ENCODE measurements at regions not wholly inside any gene's neighbourhood (a gene's known extent, or its start where the extent isn't known, plus 50 kb on each side); places are given as distances from the start of the nearest gene placed in this dataset.

DNA sequence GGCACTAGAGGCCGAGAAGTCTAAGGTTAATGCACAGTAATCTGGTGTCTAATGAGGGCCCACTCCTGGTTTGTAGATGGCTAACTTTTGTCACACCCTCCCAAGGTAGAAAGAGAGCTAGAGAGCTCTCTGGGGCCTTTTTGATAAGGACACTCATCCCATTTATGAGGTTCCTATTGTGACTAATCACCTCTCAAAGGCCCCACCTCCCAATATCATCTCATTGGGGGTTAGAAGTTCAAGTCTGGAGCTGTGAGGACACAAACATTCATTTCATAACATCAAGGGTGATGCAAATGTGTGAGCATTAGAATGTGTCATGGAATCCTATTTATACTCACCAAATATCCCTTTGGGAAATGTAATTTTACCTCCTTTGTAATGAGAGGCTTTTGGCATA, 79.2 kb upstream of the SLC10A2 start:
- POLR2A ChIA-PET: no interaction called here
- CTCF ChIA-PET: no interaction called here
- no peaks in the 10 kb centered on the region for H3K27me3 ChIP-seq (ENCODE audit: control insufficient read depth, insufficient read depth, low read length)
- no peak overlapping the region for H3K4me3 ChIP-seq (ENCODE audit: low read depth, low read length)
- no peaks in the 10 kb centered on the region for H3K36me3 ChIP-seq (ENCODE audit: control insufficient read depth, insufficient read depth, low read length)
- TF ChIP-seq, protein P1, sequence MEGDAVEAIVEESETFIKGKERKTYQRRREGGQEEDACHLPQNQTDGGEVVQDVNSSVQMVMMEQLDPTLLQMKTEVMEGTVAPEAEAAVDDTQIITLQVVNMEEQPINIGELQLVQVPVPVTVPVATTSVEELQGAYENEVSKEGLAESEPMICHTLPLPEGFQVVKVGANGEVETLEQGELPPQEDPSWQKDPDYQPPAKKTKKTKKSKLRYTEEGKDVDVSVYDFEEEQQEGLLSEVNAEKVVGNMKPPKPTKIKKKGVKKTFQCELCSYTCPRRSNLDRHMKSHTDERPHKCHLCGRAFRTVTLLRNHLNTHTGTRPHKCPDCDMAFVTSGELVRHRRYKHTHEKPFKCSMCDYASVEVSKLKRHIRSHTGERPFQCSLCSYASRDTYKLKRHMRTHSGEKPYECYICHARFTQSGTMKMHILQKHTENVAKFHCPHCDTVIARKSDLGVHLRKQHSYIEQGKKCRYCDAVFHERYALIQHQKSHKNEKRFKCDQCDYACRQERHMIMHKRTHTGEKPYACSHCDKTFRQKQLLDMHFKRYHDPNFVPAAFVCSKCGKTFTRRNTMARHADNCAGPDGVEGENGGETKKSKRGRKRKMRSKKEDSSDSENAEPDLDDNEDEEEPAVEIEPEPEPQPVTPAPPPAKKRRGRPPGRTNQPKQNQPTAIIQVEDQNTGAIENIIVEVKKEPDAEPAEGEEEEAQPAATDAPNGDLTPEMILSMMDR (IDR thresholded peaks at IDR 0.05; ENCODE audit: insufficient read depth, low read depth, low read length): no peak
- no peak for DNase-seq (ENCODE audit: low read depth)

DNA sequence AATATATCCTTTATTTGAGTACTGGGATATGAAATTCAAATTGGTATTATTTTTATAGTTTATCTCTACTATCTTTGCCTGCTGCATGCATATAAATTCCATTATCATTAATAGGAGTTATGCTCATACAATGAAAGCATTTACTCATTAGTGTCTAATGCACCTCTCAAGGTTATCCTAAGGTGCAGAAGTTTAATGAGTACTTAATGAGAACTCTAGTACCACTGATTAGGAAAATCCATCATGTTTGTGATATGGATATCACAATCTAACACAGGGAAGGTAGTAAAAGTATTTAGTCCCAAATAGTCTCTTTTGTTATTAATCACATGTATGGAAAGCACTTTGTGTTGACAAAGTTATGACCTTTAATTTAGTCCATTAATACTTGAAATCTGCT, 77.2 kb upstream of the SLC10A2 start:
- ChIA-PET CTCF (no interaction called here), POLR2A (no interaction called here)
- H3K4me3 ChIP-seq (ENCODE audit: low read depth, low read length): no peak overlapping the region
- TF ChIP-seq, protein P1 (IDR thresholded peaks at IDR 0.05; ENCODE audit: insufficient read depth, low read depth, low read length): no peak
- no peaks in the 10 kb centered on the region for H3K36me3 ChIP-seq (ENCODE audit: control insufficient read depth, insufficient read depth, low read length)
- no peaks in the 10 kb centered on the region for H3K27me3 ChIP-seq (ENCODE audit: control insufficient read depth, insufficient read depth, low read length)
- DNase-seq (ENCODE audit: low read depth): no peak

DNA sequence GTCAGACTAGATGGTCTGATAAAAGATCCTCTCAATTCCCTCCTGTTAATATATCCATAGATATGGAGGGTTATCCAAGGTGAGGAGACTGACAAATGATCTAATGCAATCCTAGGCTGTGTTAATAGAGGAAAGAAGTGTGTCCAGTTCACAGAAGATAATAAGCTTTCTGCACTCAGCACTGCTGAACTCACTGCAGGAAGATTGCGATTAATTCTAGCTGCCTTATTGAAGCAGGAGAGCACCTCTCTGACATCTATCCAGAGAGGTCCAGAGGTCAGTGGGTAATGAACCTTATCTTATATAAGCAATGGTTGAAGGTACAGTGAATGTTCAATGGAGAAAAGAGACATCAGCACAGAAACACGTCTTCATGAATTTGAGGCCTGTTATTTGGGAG, 75.9 kb upstream of the SLC10A2 start:
- ChIA-PET CTCF (interaction anchor here (1.3 kb wide), 1 partner anchor 229 kb away, joined by 5 read pairs; no protein-coding TSS in a partner anchor), POLR2A (no interaction called here)
- H3K27me3 ChIP-seq (ENCODE audit: control insufficient read depth, insufficient read depth, low read length): no peaks in the 10 kb centered on the region
- no peaks in the 10 kb centered on the region for H3K36me3 ChIP-seq (ENCODE audit: control insufficient read depth, insufficient read depth, low read length)
- no peak overlapping the region for H3K4me3 ChIP-seq (ENCODE audit: low read depth, low read length)
- TF ChIP-seq, protein P1 (IDR thresholded peaks at IDR 0.05; ENCODE audit: insufficient read depth, low read depth, low read length): no peak
- no peak for DNase-seq (ENCODE audit: low read depth)

DNA sequence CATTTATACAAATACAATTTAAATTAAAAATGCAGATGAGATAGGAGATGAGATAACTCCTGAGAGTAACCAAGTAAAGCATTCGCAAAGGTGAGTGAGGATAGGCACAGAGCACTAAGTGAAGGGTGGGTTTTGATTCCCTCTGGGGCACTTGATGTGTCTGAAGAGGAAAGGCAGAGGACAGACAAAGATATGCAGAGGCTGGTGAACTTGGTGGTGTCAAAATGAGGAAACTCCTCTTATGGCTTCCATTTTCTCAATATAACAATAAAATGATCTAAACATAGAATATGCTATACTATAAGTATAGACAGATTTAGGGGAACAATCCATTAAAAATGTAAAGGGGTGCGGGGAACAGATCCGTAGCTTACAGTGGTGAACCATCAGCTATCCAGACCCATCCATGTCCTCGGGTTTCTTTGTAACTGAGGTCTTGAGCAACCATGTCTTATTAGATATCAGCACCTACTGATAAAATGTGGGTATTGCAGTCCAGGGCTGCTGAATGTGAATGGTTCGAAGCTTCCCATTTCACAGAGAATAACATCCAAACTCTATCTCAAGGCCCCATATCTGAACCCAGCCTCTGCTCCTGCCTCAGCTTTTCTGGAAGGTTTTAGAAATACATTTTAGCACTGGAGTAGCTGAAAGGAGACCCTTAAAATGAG, 73.9 kb upstream of the SLC10A2 start:
- H3K4me3 ChIP-seq (ENCODE audit: low read depth, low read length): no peak overlapping the region
- ChIA-PET POLR2A (no interaction called here), CTCF (interaction anchor here (0.6 to 1.7 kb wide), 19 partner anchors 9 to 270 kb away, joined by 3 to 56 read pairs (median 3); no protein-coding TSS in a partner anchor)
- H3K27me3 ChIP-seq (ENCODE audit: control insufficient read depth, insufficient read depth, low read length): no peaks in the 10 kb centered on the region
- H3K36me3 ChIP-seq (ENCODE audit: control insufficient read depth, insufficient read depth, low read length): no peaks in the 10 kb centered on the region
- peak; percentile 4 for DNase-seq (ENCODE audit: low read depth)
- TF ChIP-seq, protein P1 (IDR thresholded peaks at IDR 0.05; ENCODE audit: insufficient read depth, low read depth, low read length): peak; percentile 78

DNA sequence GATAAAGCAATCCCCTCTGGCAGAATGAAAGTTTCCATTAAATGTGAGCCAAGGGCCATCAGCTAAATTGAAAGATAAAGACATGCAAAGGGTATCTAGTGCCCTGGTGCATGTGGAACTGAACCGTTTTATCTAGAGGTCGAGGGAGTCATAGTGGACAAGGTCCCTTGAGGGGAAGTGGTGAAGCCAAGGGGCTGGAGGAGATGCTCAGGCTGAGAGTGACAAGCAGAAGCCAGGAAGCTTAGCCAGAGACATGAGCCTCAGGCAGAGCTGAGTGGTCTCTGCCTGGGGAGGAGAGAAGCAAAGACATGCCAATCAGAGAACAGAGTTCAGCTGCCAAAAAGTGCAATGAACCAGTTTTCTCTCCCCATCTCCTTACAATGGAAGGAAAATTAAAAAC, 68.1 kb upstream of the SLC10A2 start:
- POLR2A ChIA-PET: no interaction called here

More for the DNA sequence above, 68.1 kb upstream of the SLC10A2 start:
- no peak overlapping the region for H3K4me3 ChIP-seq (ENCODE audit: low read depth, low read length)
- no peaks in the 10 kb centered on the region for H3K36me3 ChIP-seq (ENCODE audit: control insufficient read depth, insufficient read depth, low read length)
- no peaks in the 10 kb centered on the region for H3K27me3 ChIP-seq (ENCODE audit: control insufficient read depth, insufficient read depth, low read length)
- no peak for DNase-seq (ENCODE audit: low read depth)
- CTCF ChIA-PET: interaction anchor here (1.3 to 3.1 kb wide), 2 partner anchors 217 to 219 kb away, joined by 3 to 9 read pairs; no protein-coding TSS in a partner anchor
- TF ChIP-seq, protein P1 (IDR thresholded peaks at IDR 0.05; ENCODE audit: insufficient read depth, low read depth, low read length): no peak

Measured in BJ (cell line).